K562 (cell line): ENCODE measurements at regions not wholly inside any gene's neighbourhood (a gene's known extent, or its start where the extent isn't known, plus 50 kb on each side); places are given as distances from the start of the nearest gene placed in this dataset.

Experiments used
- ATAC-seq: fragments of 200-7000 bp; cut with Tn5 transposase; 3 replicates; pipeline ENCODE4 v1.9.1; 2020; ENCODE audit warnings: moderate library complexity
- BruUV-seq: library from RNA; stranded (reverse); fragments of 400-500 nt; replicated peaks from 2 replicates; lab custom pipeline; 2021; lab: Mats Ljungman, UMichigan
- CTCF ChIA-PET: fragments of 300-600 bp; formaldehyde crosslinking; extraction: SDS; loops from one replicate; lab custom pipeline; 2021; ENCODE audit warnings: low intra/inter-chr PET ratio; lab: Yijun Ruan, JAX
- POLR2A ChIA-PET: fragments of 300-600, 350-650 bp; sonication (Branson Sonifier 250); formaldehyde crosslinking; extraction: SDS; loops from one replicate; lab custom pipeline; 2021; ENCODE audit warnings: antibody characterized with exemption, inconsistent platforms; lab: Yijun Ruan, JAX
- DNase-seq, 4 experiments: peaks; one replicate each; pipeline versions ENCODE4 v3.0.0 to v3.0.0-alpha.2; 2011 to 2018; ENCODE audit warnings: low spot score in 3 of 4, mixed read lengths in 3 of 4; ENCODE audit errors: extremely low read depth in 1 of 4
- FAIRE-seq: peaks from 2 replicates; lab custom pipeline; 2011; peaks lifted over from hg19 to GRCh38; lab: Jason Lieb, UNC
- H2AFZ ChIP-seq: 2 replicates; pipeline ENCODE4 v1.6.0; 2011; ENCODE audit warnings: low read depth, low read length, control low read depth, inconsistent platforms
- H3K27ac ChIP-seq: fragments of 200-600 bp; 3 replicates; pipeline ENCODE4 v1.8.0; 2011; ENCODE audit warnings: low read depth, mild to moderate bottlenecking, control low read depth, inconsistent platforms, low read length, moderate library complexity, mixed read lengths; ENCODE audit errors: extremely low read depth
- H3K27me3 ChIP-seq, 2 experiments: fragments of 300-600 bp in 1 of 2; 2 replicates in 1 of 2; 3 replicates in 1 of 2; pipeline versions ENCODE4 v1.6.0 to v1.8.0; 2011; ENCODE audit warnings: inconsistent platforms in 2 of 2, low read length in 2 of 2, mild to moderate bottlenecking in 1 of 2, mixed read lengths in 1 of 2, moderate library complexity in 1 of 2; ENCODE audit not compliant: control insufficient read depth in 2 of 2, insufficient read depth in 2 of 2
- H3K36me3 ChIP-seq: fragments of 300-600 bp; 3 replicates; pipeline ENCODE4 v1.8.0; 2011; ENCODE audit warnings: mild to moderate bottlenecking, low read length, inconsistent platforms; ENCODE audit not compliant: control insufficient read depth, insufficient read depth
- H3K4me1 ChIP-seq, 2 experiments: fragments of 200-600 bp in 1 of 2; replicated peaks in 1 of 2; 2 replicates in 1 of 2; 3 replicates in 1 of 2; pipeline versions ENCODE4 v1.5.1 to v1.8.0; 2011; ENCODE audit warnings: inconsistent platforms in 2 of 2, low read length in 2 of 2, mild to moderate bottlenecking in 1 of 2, mixed read lengths in 1 of 2, moderate library complexity in 1 of 2; ENCODE audit not compliant: control insufficient read depth in 2 of 2, insufficient read depth in 2 of 2
- H3K4me2 ChIP-seq: 2 replicates; pipeline ENCODE4 v1.6.1; 2011; ENCODE audit warnings: low read length, control low read depth, inconsistent platforms, mixed read lengths; ENCODE audit not compliant: insufficient read depth
- H3K4me3 ChIP-seq: fragments of 200-600 bp; sonication (generic), shearing (Covaris generic); 2 replicates; pipeline ENCODE4 v1.5.1; 2016; ENCODE audit warnings: control low read depth, inconsistent platforms
- H3K79me2 ChIP-seq: fragments of 200-600 bp; 3 replicates; pipeline ENCODE4 v1.8.0; 2011; ENCODE audit warnings: low read length, inconsistent platforms; ENCODE audit not compliant: control insufficient read depth, insufficient read depth
- H3K9ac ChIP-seq, 2 experiments: 2 replicates each; pipeline versions ENCODE4 v1.6.0 to v1.6.1; 2011; ENCODE audit warnings: low read depth in 2 of 2, low read length in 2 of 2, control low read depth in 1 of 2, inconsistent platforms in 1 of 2, mild to moderate bottlenecking in 1 of 2, mixed read lengths in 1 of 2; ENCODE audit not compliant: insufficient read depth in 1 of 2
- H3K9me1 ChIP-seq: one replicate; pipeline ENCODE4 v1.6.0; 2011; ENCODE audit warnings: inconsistent platforms, mild to moderate bottlenecking, low read length, moderate library complexity; ENCODE audit not compliant: control insufficient read depth, insufficient read depth
- H3K9me3 ChIP-seq: replicated peaks from 2 replicates; pipeline ENCODE4 v1.5.1; 2011; ENCODE audit warnings: low read depth, low read length, inconsistent platforms; ENCODE audit not compliant: control insufficient read depth, insufficient read depth
- H4K20me1 ChIP-seq: replicated peaks from 2 replicates; pipeline ENCODE4 v1.6.1; 2011; ENCODE audit warnings: low read length, inconsistent platforms, mixed read lengths; ENCODE audit not compliant: control insufficient read depth, insufficient read depth
- CAMTA2 ChIP-seq: fragments of 250-450 bp; sonication (Bioruptor Pico); conservative IDR thresholded peaks from 2 replicates; pipeline ENCODE4 v1.5.1; 2022
- ESRRB ChIP-seq: fragments of 250-450 bp; sonication (Bioruptor Pico); IDR thresholded peaks from 2 replicates; pipeline ENCODE4 v1.5.0; 2020; ENCODE audit warnings: mild to moderate bottlenecking, moderate library complexity, borderline replicate concordance
- FIP1L1 ChIP-seq: fragments of 200-400 bp; formaldehyde crosslinking; IDR thresholded peaks from 2 replicates; pipeline ENCODE4 v1.6.1; 2018; ENCODE audit warnings: mild to moderate bottlenecking, low read depth, low read length; ENCODE audit not compliant: poor library complexity, severe bottlenecking
- GATAD2B ChIP-seq: fragments of 450-650 bp; IDR thresholded peaks from 2 replicates; pipeline ENCODE4 v1.6.1; 2017; ENCODE audit warnings: mild to moderate bottlenecking, borderline replicate concordance
- KAT2B ChIP-seq: IDR thresholded peaks from one replicate; pipeline ENCODE4 v1.6.1; 2012; ENCODE audit warnings: low read depth, mild to moderate bottlenecking, control low read depth, inconsistent platforms, low read length, moderate library complexity
- NRF1 ChIP-seq, 2 experiments: fragments of 450-650 bp; IDR thresholded peaks in 1 of 2; conservative IDR thresholded peaks in 1 of 2; 2 replicates each; pipeline ENCODE4 v1.6.1; 2014; ENCODE audit warnings: mild to moderate bottlenecking in 2 of 2
- NUFIP1 ChIP-seq: fragments of 450-650 bp; IDR thresholded peaks from 2 replicates; pipeline ENCODE4 v1.6.1; 2018; ENCODE audit not compliant: partially characterized antibody
- TCFL5 ChIP-seq: fragments of 250-450 bp; sonication (Bioruptor Pico); conservative IDR thresholded peaks from 2 replicates; pipeline ENCODE4 v1.6.1; 2021; ENCODE audit warnings: mild to moderate bottlenecking, moderate library complexity, matching md5 sums
- ZNF146 ChIP-seq: IDR thresholded peaks from one replicate; pipeline ENCODE4 v1.6.1; 2018; ENCODE audit warnings: missing compliant biosample characterization; ENCODE audit not compliant: unreplicated experiment
- ZNF263 ChIP-seq: sonication (generic); formaldehyde crosslinking; IDR thresholded peaks from 2 replicates; pipeline ENCODE4 v1.8.0; 2022; ENCODE audit warnings: mild to moderate bottlenecking, missing genetic modification reagents, borderline replicate concordance
- ZSCAN29 ChIP-seq: fragments of 450-650 bp; IDR thresholded peaks from 2 replicates; pipeline ENCODE4 v1.6.1; 2017
- WGBS: fragments of 100-300 bp; shearing (Covaris generic); methylation state at CpG from one replicate; pipeline ENCODE4 v1.1.6; 2016; ENCODE audit warnings: low coverage, mixed read lengths; ENCODE audit not compliant: insufficient coverage; ENCODE audit errors: missing lambda C conversion rate; 5-methylcytosine and 5-hydroxymethylcytosine counted together
- in situ Hi-C: fragments of 300-500 bp; cut with MboI; formaldehyde crosslinking; loops from 4 replicates; pipeline ENCODE4 v1.15.0; 2018; ENCODE audit warnings: inconsistent platforms, mixed read lengths
- intact Hi-C: fragments of 100-400 bp; cut with micrococcal nuclease; formaldehyde crosslinking; loops from 2 replicates; pipeline ENCODE4 v1.14.2; 2022
- TF ChIP-seq, protein P1 (sequence below): fragments of 200-400 bp; formaldehyde crosslinking; IDR thresholded peaks from 2 replicates; pipeline ENCODE4 v1.6.1; 2017; ENCODE audit warnings: mild to moderate bottlenecking, low read depth, low read length, moderate library complexity

DNA sequence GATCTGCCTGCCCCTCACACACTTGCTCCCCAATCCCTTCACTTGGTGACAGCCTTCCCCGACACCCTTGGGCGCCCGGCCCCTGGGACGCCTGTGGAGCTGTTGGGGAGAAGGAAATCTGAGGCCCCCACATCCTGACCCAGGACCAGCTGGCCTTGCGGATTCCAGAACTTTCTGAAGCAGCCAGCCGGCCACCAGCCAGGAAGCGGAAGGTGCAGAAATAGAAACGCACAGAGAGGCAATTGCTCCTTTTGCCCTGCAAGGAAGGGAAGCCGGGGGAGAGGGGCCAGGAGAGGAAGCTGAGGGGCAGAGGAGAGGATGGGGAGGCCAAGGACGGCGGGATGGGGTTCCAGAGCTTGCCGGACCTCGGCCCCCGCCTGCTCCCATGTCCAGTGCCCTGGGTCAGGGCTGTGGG is 66.7 kb upstream of the LINC01488 start:
- CTCF ChIA-PET = no interaction called here
- POLR2A ChIA-PET = interaction anchor here (1.0 kb wide), 1 partner anchor 13 kb away, joined by 3 read pairs; no protein-coding TSS in a partner anchor
- no peak for TF ChIP-seq NRF1 (conservative IDR thresholded peaks at IDR 0.05 in 1 of 2, IDR thresholded peaks at IDR 0.05 in 1 of 2)
- no peak for TF ChIP-seq ZSCAN29
- TF ChIP-seq FIP1L1 = no peak
- TF ChIP-seq, all 486 proteins: peak for 0
- H3K9me1 ChIP-seq = no peaks in the 10 kb centered on the region
- ATAC-seq = no peak
- H3K9me3 ChIP-seq = no peaks in the 10 kb centered on the region; the same call in none of the 2 replicates
- no peaks in the 10 kb centered on the region for H3K36me3 ChIP-seq
- H2AFZ ChIP-seq = no peak overlapping the region
- H3K4me3 ChIP-seq = no peak overlapping the region
- no TSS peak for BruUV-seq
- no peaks in the 10 kb centered on the region for H3K79me2 ChIP-seq
- 83% methylated on average over 12 of the region's 14 CpGs for WGBS
- H3K27me3 ChIP-seq = no peaks in the 10 kb centered on the region
- no peak overlapping the region for H3K27ac ChIP-seq
- FAIRE-seq = no peak
- intact Hi-C loops = no loop called here
- H4K20me1 ChIP-seq = no peaks in the 10 kb centered on the region
- no peak for DNase-seq
- in situ Hi-C loops = no loop called here
- H3K4me2 ChIP-seq = no peak overlapping the region
- H3K9ac ChIP-seq = no peak overlapping the region; a peak in 1 of 4 replicates
- peaks cover 13 to 29% of the 10 kb centered on the region in 2 experiments for H3K4me1 ChIP-seq

DNA sequence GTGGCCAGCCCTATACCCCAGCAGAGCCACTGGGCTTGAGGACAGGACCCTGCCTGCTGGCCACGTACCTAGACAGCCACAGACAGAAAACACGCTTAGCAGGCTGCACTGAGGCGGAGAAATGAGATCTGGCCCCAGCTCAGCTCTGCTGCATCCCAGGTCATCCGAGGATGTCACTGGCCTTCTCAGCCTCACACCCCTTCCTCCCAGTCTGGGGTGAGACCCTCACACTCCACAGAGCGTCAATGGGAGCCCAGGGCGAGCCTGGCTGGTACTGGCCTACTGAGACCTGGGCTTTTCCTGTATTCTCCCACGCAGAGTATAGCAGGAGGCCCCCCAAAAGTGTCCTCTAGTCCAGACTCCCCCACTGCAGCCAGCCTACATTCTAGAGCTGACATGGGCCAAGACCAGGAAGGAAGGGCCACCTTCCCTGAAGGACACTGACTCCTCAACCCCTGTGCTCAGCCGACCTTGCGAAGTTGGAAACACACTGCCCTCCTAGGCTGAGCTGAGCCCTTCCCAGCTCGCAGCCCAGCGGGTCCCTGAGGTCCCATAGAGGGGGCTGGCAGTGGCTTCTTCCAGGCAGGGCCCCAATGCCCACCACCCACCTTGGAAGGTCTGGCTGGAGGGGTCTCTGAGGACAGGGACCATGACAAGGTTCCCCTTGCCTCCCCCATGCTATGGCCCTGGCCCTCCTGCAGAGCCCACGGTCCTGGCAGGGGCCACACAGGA is 65.9 kb upstream of the LINC01488 start:
- Histone ChIP-seq H3K4me2 (no peak overlapping the region), H3K4me3 (no peak overlapping the region), H3K27me3 (no peaks in the 10 kb centered on the region), H3K4me1 (peaks cover 12 to 27% of the 10 kb centered on the region in 2 experiments), H4K20me1 (no peaks in the 10 kb centered on the region), H3K9ac (peak overlapping the region in 1 of 2 experiments; percentile 40; a peak in 1 of 4 replicates), H3K36me3 (no peaks in the 10 kb centered on the region), H3K9me3 (no peaks in the 10 kb centered on the region; the same call in none of the 2 replicates), H2AFZ (no peak overlapping the region), H3K27ac (no peak overlapping the region), H3K9me1 (no peaks in the 10 kb centered on the region), H3K79me2 (no peaks in the 10 kb centered on the region)
- intact Hi-C loops = no loop called here
- ATAC-seq (no peak), DNase-seq (no peak), FAIRE-seq (no peak)
- CTCF ChIA-PET = no interaction called here
- POLR2A ChIA-PET = interaction anchor here (0.7 to 1.0 kb wide), 2 partner anchors 14 to 766 kb away, joined by 3 to 5 read pairs; no protein-coding TSS in a partner anchor
- WGBS = 73% methylated on average over 12 of the region's 12 CpGs
- in situ Hi-C loops = no loop called here
- no TSS peak for BruUV-seq
- TF ChIP-seq GATAD2B = no peak
- TF ChIP-seq ZNF146 (CRISPR knock-in tag) = no peak
- no peak for TF ChIP-seq NUFIP1
- TF ChIP-seq, protein P1, sequence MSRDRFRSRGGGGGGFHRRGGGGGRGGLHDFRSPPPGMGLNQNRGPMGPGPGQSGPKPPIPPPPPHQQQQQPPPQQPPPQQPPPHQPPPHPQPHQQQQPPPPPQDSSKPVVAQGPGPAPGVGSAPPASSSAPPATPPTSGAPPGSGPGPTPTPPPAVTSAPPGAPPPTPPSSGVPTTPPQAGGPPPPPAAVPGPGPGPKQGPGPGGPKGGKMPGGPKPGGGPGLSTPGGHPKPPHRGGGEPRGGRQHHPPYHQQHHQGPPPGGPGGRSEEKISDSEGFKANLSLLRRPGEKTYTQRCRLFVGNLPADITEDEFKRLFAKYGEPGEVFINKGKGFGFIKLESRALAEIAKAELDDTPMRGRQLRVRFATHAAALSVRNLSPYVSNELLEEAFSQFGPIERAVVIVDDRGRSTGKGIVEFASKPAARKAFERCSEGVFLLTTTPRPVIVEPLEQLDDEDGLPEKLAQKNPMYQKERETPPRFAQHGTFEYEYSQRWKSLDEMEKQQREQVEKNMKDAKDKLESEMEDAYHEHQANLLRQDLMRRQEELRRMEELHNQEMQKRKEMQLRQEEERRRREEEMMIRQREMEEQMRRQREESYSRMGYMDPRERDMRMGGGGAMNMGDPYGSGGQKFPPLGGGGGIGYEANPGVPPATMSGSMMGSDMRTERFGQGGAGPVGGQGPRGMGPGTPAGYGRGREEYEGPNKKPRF = no peak
- TF ChIP-seq KAT2B = no peak
- TF ChIP-seq CAMTA2 (CRISPR knock-in tag) = no peak
- no peak for TF ChIP-seq TCFL5 (CRISPR knock-in tag)
- no peak for TF ChIP-seq ESRRB
- no peak for TF ChIP-seq ZNF263
